ENCODE measurements at regions not wholly inside any gene's neighbourhood (a gene's known extent, or its start where the extent isn't known, plus 50 kb on each side); places are given as distances from the start of the nearest gene placed in this dataset.

DNA sequence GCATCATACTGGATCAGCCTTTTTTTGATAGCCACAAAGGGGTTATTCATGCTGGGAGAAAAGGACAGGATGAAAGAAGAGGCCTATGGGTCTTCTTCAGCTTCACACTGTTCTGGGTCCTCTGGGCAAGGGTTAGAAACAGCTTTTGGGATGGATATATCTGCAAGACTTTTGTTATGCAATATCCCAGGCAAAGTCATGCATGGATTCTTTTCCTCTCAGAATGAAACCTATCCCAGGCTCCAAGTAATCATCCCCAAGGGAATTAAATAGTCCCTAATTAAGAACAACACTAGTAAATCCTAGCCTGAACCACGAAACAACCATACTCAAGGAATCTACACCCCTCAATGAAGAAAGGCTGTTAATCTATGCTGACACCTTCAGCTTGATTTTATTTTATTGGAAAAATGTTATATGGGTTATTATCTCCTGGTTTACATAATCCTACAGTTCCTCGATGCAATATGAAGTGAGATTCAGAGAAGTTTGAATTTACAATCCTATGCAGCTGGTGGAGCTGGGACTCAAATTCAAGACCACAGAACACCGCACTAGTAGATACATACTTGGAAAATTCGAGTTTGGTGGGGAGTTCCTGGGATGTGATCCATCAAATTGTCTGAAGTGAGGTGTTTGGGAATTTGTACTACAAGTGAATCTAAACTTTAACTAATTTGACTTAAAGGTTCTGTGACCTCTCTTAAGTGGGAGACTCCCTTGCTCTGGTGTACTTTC is 338.6 kb downstream of the TBX15 start:
- Histone ChIP-seq H3K4me3 (no peak overlapping the region), H3K4me1 (no peaks in the 10 kb centered on the region), H3K27me3 (no peaks in the 10 kb centered on the region), H3K9me3 (no peaks in the 10 kb centered on the region), H3K36me3 (no peaks in the 10 kb centered on the region), H3K27ac (no peak overlapping the region)
- in situ Hi-C loops (cut with MboI; ENCODE audit: low pct_ligation_motif_present in 1 of 4, low pct_unique_long_range_greater_than_20kb in 1 of 4, low sequenced_read_pairs in 3 of 4) (no loop called here), intact Hi-C loops (cut with DNase I; ENCODE audit: low total_unique reads) (loop anchor here (5.0 kb wide), 1 partner anchor 303 kb away; no protein-coding TSS in a partner anchor)
- 33 to 42% methylated on average over 3 to 4 of the region's 4 CpGs for WGBS, 2 donors (ENCODE audit: low coverage in 1 of 2)
- no peak for DNase-seq
- TF ChIP-seq EP300 (IDR thresholded peaks at IDR 0.05; ENCODE audit: low read depth): no peak
- TF ChIP-seq, protein P1, sequence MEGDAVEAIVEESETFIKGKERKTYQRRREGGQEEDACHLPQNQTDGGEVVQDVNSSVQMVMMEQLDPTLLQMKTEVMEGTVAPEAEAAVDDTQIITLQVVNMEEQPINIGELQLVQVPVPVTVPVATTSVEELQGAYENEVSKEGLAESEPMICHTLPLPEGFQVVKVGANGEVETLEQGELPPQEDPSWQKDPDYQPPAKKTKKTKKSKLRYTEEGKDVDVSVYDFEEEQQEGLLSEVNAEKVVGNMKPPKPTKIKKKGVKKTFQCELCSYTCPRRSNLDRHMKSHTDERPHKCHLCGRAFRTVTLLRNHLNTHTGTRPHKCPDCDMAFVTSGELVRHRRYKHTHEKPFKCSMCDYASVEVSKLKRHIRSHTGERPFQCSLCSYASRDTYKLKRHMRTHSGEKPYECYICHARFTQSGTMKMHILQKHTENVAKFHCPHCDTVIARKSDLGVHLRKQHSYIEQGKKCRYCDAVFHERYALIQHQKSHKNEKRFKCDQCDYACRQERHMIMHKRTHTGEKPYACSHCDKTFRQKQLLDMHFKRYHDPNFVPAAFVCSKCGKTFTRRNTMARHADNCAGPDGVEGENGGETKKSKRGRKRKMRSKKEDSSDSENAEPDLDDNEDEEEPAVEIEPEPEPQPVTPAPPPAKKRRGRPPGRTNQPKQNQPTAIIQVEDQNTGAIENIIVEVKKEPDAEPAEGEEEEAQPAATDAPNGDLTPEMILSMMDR (IDR thresholded peaks at IDR 0.05): no peak
- TF ChIP-seq POLR2AphosphoS5 (IDR thresholded peaks at IDR 0.05): no peak

DNA sequence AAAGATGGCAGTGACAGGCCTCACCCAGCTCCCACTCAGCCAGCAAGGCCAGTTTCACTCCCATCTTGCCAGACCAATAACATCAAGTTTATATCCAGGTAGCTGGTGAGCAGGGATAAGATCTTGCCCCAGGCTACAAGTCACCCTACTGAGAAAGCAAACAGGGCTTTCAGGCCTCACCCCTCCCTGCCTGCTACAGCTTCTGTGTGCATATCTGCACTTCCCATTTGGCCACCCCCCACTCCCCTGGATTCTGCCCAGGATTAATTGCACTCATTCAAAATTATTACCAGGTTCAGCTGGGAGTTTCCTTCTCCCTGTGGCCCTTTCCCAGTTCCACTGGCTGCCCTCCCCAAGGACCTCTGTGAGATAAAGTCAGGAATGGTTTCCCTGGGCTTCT is 352.1 kb downstream of the TBX15 start:
- intact Hi-C loops (cut with DNase I; ENCODE audit: low total_unique reads): no loop called here
- TF ChIP-seq, protein P1 (IDR thresholded peaks at IDR 0.05): no peak
- no peak for TF ChIP-seq POLR2A (IDR thresholded peaks at IDR 0.05)
- no peak for TF ChIP-seq EP300 (IDR thresholded peaks at IDR 0.05; ENCODE audit: low read depth)
- TF ChIP-seq POLR2AphosphoS5 (IDR thresholded peaks at IDR 0.05): no peak
- no peak overlapping the region for H3K27ac ChIP-seq
- no peak overlapping the region for H3K4me3 ChIP-seq
- no peak for DNase-seq
- no peaks in the 10 kb centered on the region for H3K9me3 ChIP-seq
- no peaks in the 10 kb centered on the region for H3K36me3 ChIP-seq
- no peaks in the 10 kb centered on the region for H3K4me1 ChIP-seq
- H3K27me3 ChIP-seq: no peaks in the 10 kb centered on the region
- in situ Hi-C loops (cut with MboI; ENCODE audit: low pct_ligation_motif_present in 1 of 4, low pct_unique_long_range_greater_than_20kb in 1 of 4, low sequenced_read_pairs in 3 of 4): no loop called here

DNA sequence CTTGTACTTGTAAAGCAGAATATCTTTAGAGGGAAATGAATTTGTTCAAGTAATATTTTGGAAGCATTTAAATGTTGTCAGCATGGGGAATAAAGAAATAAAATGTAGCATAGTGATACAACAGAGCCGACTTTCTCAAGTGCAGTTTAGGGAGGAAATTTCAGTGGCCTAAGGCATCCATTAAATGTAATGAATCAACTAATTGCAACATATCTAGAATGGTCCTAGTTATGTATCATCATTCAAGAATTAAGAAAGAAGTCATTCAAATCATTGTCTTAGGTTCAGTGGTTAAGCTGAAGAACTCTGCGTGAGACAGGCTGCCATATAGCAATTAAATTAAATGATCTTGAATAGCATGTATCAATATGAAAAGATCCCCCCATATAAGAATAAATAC is 360.7 kb downstream of the TBX15 start:
- Histone ChIP-seq H3K36me3 (no peaks in the 10 kb centered on the region), H3K27me3 (no peaks in the 10 kb centered on the region), H3K9me3 (no peaks in the 10 kb centered on the region), H3K4me3 (no peak overlapping the region), H3K4me1 (no peaks in the 10 kb centered on the region), H3K27ac (no peak overlapping the region)
- WGBS, 2 donors (ENCODE audit: low coverage in 1 of 2): 76 to 80% methylated on average over 2 of the region's 2 CpGs
- DNase-seq: no peak
- intact Hi-C loops (cut with DNase I; ENCODE audit: low total_unique reads): no loop called here
- in situ Hi-C loops (cut with MboI; ENCODE audit: low pct_ligation_motif_present in 1 of 4, low pct_unique_long_range_greater_than_20kb in 1 of 4, low sequenced_read_pairs in 3 of 4): no loop called here
- no peak for TF ChIP-seq POLR2AphosphoS5 (IDR thresholded peaks at IDR 0.05)
- TF ChIP-seq, protein P1 (IDR thresholded peaks at IDR 0.05): no peak

DNA sequence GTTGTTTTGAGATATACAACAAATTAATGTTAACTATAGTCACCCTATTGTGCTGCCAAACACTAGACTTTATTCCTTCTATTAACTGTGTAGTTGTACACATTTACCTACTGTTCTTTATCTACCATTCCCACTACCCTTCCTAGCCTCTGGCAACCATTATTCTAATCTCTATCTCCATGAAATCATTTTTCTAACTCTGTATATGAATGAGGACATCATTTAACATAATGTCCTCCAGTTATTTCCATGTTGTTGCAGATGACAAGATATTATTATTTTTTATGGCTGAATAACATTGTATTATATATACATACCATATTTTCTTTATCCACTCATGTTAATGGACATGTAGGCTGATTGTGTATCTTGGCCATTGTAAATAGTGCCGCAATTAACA is 366.3 kb downstream of the TBX15 start:
- no peak overlapping the region for H3K27ac ChIP-seq
- H3K9me3 ChIP-seq: no peaks in the 10 kb centered on the region
- in situ Hi-C loops (cut with MboI; ENCODE audit: low pct_ligation_motif_present in 1 of 4, low pct_unique_long_range_greater_than_20kb in 1 of 4, low sequenced_read_pairs in 3 of 4): no loop called here
- no peak for DNase-seq
- 82 to 90% methylated on average over 1 of the region's 1 CpG for WGBS, 2 donors (ENCODE audit: low coverage in 1 of 2)
- H3K36me3 ChIP-seq: no peaks in the 10 kb centered on the region
- intact Hi-C loops (cut with DNase I; ENCODE audit: low total_unique reads): no loop called here
- TF ChIP-seq, protein P1 (IDR thresholded peaks at IDR 0.05): no peak
- TF ChIP-seq POLR2AphosphoS5 (IDR thresholded peaks at IDR 0.05): no peak
- TF ChIP-seq EP300 (IDR thresholded peaks at IDR 0.05; ENCODE audit: low read depth): no peak
- TF ChIP-seq POLR2A (IDR thresholded peaks at IDR 0.05): no peak
- no peaks in the 10 kb centered on the region for H3K4me1 ChIP-seq
- no peaks in the 10 kb centered on the region for H3K27me3 ChIP-seq
- no peak overlapping the region for H3K4me3 ChIP-seq

All from transverse colon (tissue), 4 donors.